ENCODE measurements at regions not wholly inside any gene's neighbourhood (a gene's known extent, or its start where the extent isn't known, plus 50 kb on each side); places are given as distances from the start of the nearest gene placed in this dataset.

DNA sequence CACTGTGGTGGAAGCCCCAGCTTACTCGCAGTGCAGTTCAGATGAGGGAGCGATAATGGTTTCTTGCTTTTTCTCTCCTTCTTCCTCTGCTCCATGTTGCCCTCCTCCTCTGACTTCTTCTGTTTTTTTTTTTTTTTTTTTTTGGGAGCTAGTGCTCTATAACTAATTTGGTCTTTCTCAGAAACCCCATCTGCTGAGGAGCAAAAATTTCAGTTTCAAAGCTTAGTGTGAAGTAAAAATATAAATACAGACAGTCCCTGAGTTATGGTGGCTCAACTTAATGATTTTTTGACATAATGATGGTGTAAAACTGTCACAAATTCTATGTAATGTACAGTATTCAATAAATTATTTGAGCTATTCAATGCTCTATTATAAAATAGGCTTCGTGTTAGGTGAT is 120.7 kb downstream of the TBX19 start:
- intact Hi-C loops (cut with micrococcal nuclease; ENCODE audit: unreplicated experiment) (no loop called here), in situ Hi-C loops (cut with MboI) (no loop called here)
- Histone ChIP-seq H3K9ac (ENCODE audit: control insufficient read depth, insufficient read depth, low read length) (no peak overlapping the region), H3K36me3 (ENCODE audit: control insufficient read depth in 2 of 2, insufficient read depth in 2 of 2, low read length in 1 of 2) (no peaks in the 10 kb centered on the region), H3K4me1 (ENCODE audit: control insufficient read depth, insufficient read depth, low read length) (no peaks in the 10 kb centered on the region), H3K9me3 (replicated peaks; ENCODE audit: control insufficient read depth, insufficient read depth, low read length) (no peaks in the 10 kb centered on the region), H2AFZ (ENCODE audit: control insufficient read depth, low read depth, low read length) (no peak overlapping the region), H3K4me2 (ENCODE audit: control insufficient read depth, insufficient read depth) (no peak overlapping the region), H3K79me2 (ENCODE audit: control insufficient read depth, insufficient read depth, low read length) (no peaks in the 10 kb centered on the region), H4K20me1 (ENCODE audit: control insufficient read depth, insufficient read depth) (no peaks in the 10 kb centered on the region), H3K27me3 (replicated peaks in 1 of 2; ENCODE audit: control insufficient read depth in 2 of 2, insufficient read depth in 2 of 2, low read length in 1 of 2) (no peaks in the 10 kb centered on the region), H3K4me3 (no peak overlapping the region), H3K27ac (ENCODE audit: control insufficient read depth, insufficient read depth) (no peak overlapping the region)
- CTCF ChIA-PET, result interaction anchor here (0.6 to 2.7 kb wide), 2 partner anchors 59 to 99 kb away, joined by 3 to 10 read pairs; no protein-coding TSS in a partner anchor
- no peak for DNase-seq (ENCODE audit: low read depth, low spot score)
- SMC1A ChIA-PET (ENCODE audit: uncharacterized antibody, unreplicated experiment), result interaction anchor here (0.6 to 2.9 kb wide), 3 partner anchors 46 to 1120 kb away, joined by 3 to 7 read pairs (median 4); no protein-coding TSS in a partner anchor
- no TSS peak for BruUV-seq (replicated peaks)
- no peak for FAIRE-seq
- TF ChIP-seq ZNF274 (IDR thresholded peaks at IDR 0.05; ENCODE audit: insufficient read depth, insufficient read length), result no peak
- TF ChIP-seq, protein P1, sequence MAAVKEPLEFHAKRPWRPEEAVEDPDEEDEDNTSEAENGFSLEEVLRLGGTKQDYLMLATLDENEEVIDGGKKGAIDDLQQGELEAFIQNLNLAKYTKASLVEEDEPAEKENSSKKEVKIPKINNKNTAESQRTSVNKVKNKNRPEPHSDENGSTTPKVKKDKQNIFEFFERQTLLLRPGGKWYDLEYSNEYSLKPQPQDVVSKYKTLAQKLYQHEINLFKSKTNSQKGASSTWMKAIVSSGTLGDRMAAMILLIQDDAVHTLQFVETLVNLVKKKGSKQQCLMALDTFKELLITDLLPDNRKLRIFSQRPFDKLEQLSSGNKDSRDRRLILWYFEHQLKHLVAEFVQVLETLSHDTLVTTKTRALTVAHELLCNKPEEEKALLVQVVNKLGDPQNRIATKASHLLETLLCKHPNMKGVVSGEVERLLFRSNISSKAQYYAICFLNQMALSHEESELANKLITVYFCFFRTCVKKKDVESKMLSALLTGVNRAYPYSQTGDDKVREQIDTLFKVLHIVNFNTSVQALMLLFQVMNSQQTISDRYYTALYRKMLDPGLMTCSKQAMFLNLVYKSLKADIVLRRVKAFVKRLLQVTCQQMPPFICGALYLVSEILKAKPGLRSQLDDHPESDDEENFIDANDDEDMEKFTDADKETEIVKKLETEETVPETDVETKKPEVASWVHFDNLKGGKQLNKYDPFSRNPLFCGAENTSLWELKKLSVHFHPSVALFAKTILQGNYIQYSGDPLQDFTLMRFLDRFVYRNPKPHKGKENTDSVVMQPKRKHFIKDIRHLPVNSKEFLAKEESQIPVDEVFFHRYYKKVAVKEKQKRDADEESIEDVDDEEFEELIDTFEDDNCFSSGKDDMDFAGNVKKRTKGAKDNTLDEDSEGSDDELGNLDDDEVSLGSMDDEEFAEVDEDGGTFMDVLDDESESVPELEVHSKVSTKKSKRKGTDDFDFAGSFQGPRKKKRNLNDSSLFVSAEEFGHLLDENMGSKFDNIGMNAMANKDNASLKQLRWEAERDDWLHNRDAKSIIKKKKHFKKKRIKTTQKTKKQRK (IDR thresholded peaks at IDR 0.05; ENCODE audit: low read depth, low read length), result no peak
- TF ChIP-seq DPF2 (IDR thresholded peaks at IDR 0.05), result no peak
- no peak for TF ChIP-seq NR2C1 (IDR thresholded peaks at IDR 0.05)
- TF ChIP-seq, protein P2, sequence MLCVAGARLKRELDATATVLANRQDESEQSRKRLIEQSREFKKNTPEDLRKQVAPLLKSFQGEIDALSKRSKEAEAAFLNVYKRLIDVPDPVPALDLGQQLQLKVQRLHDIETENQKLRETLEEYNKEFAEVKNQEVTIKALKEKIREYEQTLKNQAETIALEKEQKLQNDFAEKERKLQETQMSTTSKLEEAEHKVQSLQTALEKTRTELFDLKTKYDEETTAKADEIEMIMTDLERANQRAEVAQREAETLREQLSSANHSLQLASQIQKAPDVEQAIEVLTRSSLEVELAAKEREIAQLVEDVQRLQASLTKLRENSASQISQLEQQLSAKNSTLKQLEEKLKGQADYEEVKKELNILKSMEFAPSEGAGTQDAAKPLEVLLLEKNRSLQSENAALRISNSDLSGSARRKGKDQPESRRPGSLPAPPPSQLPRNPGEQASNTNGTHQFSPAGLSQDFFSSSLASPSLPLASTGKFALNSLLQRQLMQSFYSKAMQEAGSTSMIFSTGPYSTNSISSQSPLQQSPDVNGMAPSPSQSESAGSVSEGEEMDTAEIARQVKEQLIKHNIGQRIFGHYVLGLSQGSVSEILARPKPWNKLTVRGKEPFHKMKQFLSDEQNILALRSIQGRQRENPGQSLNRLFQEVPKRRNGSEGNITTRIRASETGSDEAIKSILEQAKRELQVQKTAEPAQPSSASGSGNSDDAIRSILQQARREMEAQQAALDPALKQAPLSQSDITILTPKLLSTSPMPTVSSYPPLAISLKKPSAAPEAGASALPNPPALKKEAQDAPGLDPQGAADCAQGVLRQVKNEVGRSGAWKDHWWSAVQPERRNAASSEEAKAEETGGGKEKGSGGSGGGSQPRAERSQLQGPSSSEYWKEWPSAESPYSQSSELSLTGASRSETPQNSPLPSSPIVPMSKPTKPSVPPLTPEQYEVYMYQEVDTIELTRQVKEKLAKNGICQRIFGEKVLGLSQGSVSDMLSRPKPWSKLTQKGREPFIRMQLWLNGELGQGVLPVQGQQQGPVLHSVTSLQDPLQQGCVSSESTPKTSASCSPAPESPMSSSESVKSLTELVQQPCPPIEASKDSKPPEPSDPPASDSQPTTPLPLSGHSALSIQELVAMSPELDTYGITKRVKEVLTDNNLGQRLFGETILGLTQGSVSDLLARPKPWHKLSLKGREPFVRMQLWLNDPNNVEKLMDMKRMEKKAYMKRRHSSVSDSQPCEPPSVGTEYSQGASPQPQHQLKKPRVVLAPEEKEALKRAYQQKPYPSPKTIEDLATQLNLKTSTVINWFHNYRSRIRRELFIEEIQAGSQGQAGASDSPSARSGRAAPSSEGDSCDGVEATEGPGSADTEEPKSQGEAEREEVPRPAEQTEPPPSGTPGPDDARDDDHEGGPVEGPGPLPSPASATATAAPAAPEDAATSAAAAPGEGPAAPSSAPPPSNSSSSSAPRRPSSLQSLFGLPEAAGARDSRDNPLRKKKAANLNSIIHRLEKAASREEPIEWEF (IDR thresholded peaks at IDR 0.05; ENCODE audit: insufficient replicate concordance, low read depth, low read length), result no peak
- no peak for TF ChIP-seq CREB1 (IDR thresholded peaks at IDR 0.05; ENCODE audit: low read depth)
- no peak for TF ChIP-seq MYC (IDR thresholded peaks at IDR 0.05; ENCODE audit: insufficient read depth, insufficient read length, insufficient replicate concordance, low read length, severe bottlenecking)
- no peak for TF ChIP-seq PML (IDR thresholded peaks at IDR 0.05; ENCODE audit: low read length)
- TF ChIP-seq RBBP5 (conservative IDR thresholded peaks at IDR 0.05), result no peak
- no peak for TF ChIP-seq BACH1 (IDR thresholded peaks at IDR 0.05; ENCODE audit: borderline replicate concordance)
- TF ChIP-seq MTA2 (IDR thresholded peaks at IDR 0.05; ENCODE audit: low read depth), result no peak
- POLR2A ChIA-PET, result interaction anchor here (0.6 to 0.7 kb wide), 2 partner anchors 12 to 59 kb away, joined by 3 read pairs; no protein-coding TSS in a partner anchor
- 38% methylated on average over 3 of the region's 3 CpGs for whole genome bisulfite sequencing (ENCODE audit: insufficient coverage, insufficient replicate concordance, low lambda C conversion rate, missing lambda C conversion rate)
- RAD21 ChIA-PET (ENCODE audit: unreplicated experiment), result interaction anchor here (0.6 to 0.7 kb wide), 2 partner anchors 11 to 38 kb away, joined by 3 read pairs; no protein-coding TSS in a partner anchor
- ATAC-seq, result no peak

Measured in GM12878 (cell line).